Osteoblast (primary cell): ENCODE measurements at regions not wholly inside any gene's neighbourhood (a gene's known extent, or its start where the extent isn't known, plus 50 kb on each side); places are given as distances from the start of the nearest gene placed in this dataset.
A peak's percentile ranks its signal among the peaks of the same experiment; 100 is the strongest.

ENCODE experiments used
- DNase-seq: peaks from one replicate; pipeline ENCODE4 v3.0.0; 2011; ENCODE audit warnings: low spot score, mixed read lengths; ENCODE audit not compliant: insufficient read length; ENCODE audit errors: missing footprints
- H2AFZ ChIP-seq: 2 replicates; pipeline ENCODE4 v1.6.0; 2011; ENCODE audit warnings: mild to moderate bottlenecking, low read length
- H3K27ac ChIP-seq: 2 replicates; pipeline ENCODE4 v1.5.1; 2011; ENCODE audit warnings: mild to moderate bottlenecking, low read depth, low read length, moderate library complexity
- H3K27me3 ChIP-seq: 2 replicates; pipeline ENCODE4 v1.6.0; 2012; ENCODE audit warnings: mild to moderate bottlenecking, control low read depth, inconsistent platforms, low read length, moderate library complexity; ENCODE audit not compliant: insufficient read depth
- H3K36me3 ChIP-seq: 2 replicates; pipeline ENCODE4 v1.5.1; 2011; ENCODE audit warnings: mild to moderate bottlenecking, low read length, control low read depth, moderate library complexity; ENCODE audit not compliant: insufficient read depth
- H3K4me1 ChIP-seq: 2 replicates; pipeline ENCODE4 v1.5.1; 2011; ENCODE audit warnings: mild to moderate bottlenecking, low read length, control low read depth, moderate library complexity; ENCODE audit not compliant: insufficient read depth
- H3K4me2 ChIP-seq: 2 replicates; pipeline ENCODE4 v1.6.0; 2011; ENCODE audit warnings: mild to moderate bottlenecking, low read length; ENCODE audit not compliant: insufficient read depth
- H3K4me3 ChIP-seq: fragments of 200-600 bp; sonication (generic); 3 replicates; pipeline ENCODE4 v1.5.1; 2012; ENCODE audit warnings: mild to moderate bottlenecking, low read length, inconsistent platforms; ENCODE audit not compliant: insufficient read depth
- H3K79me2 ChIP-seq: 2 replicates; pipeline ENCODE4 v1.6.0; 2012; ENCODE audit warnings: mild to moderate bottlenecking, low read length, control low read depth, inconsistent platforms; ENCODE audit not compliant: insufficient read depth
- H3K9me3 ChIP-seq: 2 replicates; pipeline ENCODE4 v1.5.1; 2011; ENCODE audit warnings: low read depth, low read length, control low read depth
- H4K20me1 ChIP-seq: 2 replicates; pipeline ENCODE4 v1.6.0; 2012; ENCODE audit warnings: mild to moderate bottlenecking, low read length, control low read depth; ENCODE audit not compliant: insufficient read depth
- TF ChIP-seq, protein P1 (sequence below): IDR thresholded peaks from 2 replicates; pipeline ENCODE4 v1.5.1; 2011; ENCODE audit warnings: mild to moderate bottlenecking, low read depth, low read length, moderate library complexity; ENCODE audit errors: extremely low read depth

DNA sequence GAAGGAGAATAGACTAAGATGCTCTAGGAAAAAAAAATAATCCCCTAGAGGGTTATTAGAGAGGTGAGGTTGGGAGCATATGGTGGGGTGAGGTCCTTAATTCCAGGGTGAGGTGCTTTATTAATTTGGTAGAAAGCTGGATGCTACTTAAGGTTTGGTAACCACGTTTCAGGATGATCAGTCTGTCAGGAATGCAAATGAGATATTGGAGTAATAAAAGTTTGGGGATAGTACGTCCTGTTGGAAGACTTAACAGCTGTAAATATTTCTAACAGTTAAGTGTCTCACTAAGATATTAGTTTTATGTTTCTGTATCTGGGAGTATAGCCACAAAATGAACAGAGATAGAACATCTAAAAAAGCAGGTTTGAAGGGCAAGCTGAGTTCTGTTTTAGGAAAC, 578.9 kb downstream of the CETN3 start:
- no peak for DNase-seq
- Histone ChIP-seq H2AFZ (no peak overlapping the region), H3K27ac (no peak overlapping the region), H3K4me1 (no peaks in the 10 kb centered on the region), H3K4me2 (no peak overlapping the region), H3K79me2 (no peaks in the 10 kb centered on the region), H3K27me3 (no peaks in the 10 kb centered on the region), H4K20me1 (no peaks in the 10 kb centered on the region), H3K4me3 (no peak overlapping the region), H3K9me3 (no peaks in the 10 kb centered on the region), H3K36me3 (no peaks in the 10 kb centered on the region)
- TF ChIP-seq, protein P1, sequence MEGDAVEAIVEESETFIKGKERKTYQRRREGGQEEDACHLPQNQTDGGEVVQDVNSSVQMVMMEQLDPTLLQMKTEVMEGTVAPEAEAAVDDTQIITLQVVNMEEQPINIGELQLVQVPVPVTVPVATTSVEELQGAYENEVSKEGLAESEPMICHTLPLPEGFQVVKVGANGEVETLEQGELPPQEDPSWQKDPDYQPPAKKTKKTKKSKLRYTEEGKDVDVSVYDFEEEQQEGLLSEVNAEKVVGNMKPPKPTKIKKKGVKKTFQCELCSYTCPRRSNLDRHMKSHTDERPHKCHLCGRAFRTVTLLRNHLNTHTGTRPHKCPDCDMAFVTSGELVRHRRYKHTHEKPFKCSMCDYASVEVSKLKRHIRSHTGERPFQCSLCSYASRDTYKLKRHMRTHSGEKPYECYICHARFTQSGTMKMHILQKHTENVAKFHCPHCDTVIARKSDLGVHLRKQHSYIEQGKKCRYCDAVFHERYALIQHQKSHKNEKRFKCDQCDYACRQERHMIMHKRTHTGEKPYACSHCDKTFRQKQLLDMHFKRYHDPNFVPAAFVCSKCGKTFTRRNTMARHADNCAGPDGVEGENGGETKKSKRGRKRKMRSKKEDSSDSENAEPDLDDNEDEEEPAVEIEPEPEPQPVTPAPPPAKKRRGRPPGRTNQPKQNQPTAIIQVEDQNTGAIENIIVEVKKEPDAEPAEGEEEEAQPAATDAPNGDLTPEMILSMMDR, result no peak

GRCh38 chr5:89827960-89828359, 581.6 kb downstream of the CETN3 start:
- Histone ChIP-seq H2AFZ (no peak overlapping the region), H3K79me2 (no peaks in the 10 kb centered on the region), H3K36me3 (no peaks in the 10 kb centered on the region), H3K4me3 (peak overlapping the region; percentile 43), H3K27me3 (no peaks in the 10 kb centered on the region), H3K9me3 (no peaks in the 10 kb centered on the region), H4K20me1 (no peaks in the 10 kb centered on the region), H3K4me2 (peak overlapping the region; percentile 53), H3K4me1 (no peaks in the 10 kb centered on the region), H3K27ac (no peak overlapping the region)
- DNase-seq, result no peak
- TF ChIP-seq, protein P1, result no peak

DNA sequence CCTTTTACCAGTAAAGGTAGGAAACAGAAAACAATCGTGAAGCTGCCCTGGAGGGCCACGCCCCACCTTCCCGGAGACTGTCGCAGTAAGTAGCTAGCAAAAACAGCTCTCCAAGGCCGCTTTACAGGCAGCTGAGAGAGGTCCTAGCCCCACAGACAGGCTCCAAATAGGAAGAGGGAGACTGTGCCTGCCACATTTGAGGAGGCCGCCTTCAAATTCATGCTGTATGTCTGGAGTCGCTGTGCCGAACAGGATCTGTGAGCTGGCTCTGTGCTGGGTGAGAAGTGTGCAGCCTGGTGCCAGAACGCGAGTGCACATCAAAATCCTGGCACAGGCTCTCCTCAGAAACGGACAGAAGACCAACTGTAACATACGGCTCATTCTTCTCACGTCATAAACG, 582.2 kb downstream of the CETN3 start:
- H3K27ac ChIP-seq, result no peak overlapping the region
- no peaks in the 10 kb centered on the region for H3K4me1 ChIP-seq
- H3K27me3 ChIP-seq, result no peaks in the 10 kb centered on the region
- peak overlapping the region; percentile 68 for H2AFZ ChIP-seq
- DNase-seq, result peak; percentile 34
- H3K79me2 ChIP-seq, result no peaks in the 10 kb centered on the region
- peak overlapping the region; percentile 53 for H3K4me2 ChIP-seq
- H3K4me3 ChIP-seq, result peak overlapping the region; percentile 43
- H3K9me3 ChIP-seq, result no peaks in the 10 kb centered on the region
- H4K20me1 ChIP-seq, result no peaks in the 10 kb centered on the region
- TF ChIP-seq, protein P1, result no peak
- H3K36me3 ChIP-seq, result no peaks in the 10 kb centered on the region

- TF ChIP-seq, protein P1, result no peak
- Histone ChIP-seq H4K20me1 (no peaks in the 10 kb centered on the region), H3K4me3 (no peak overlapping the region), H3K27me3 (no peaks in the 10 kb centered on the region), H3K36me3 (no peaks in the 10 kb centered on the region), H3K4me2 (peak overlapping the region; percentile 53), H3K4me1 (no peaks in the 10 kb centered on the region), H3K27ac (no peak overlapping the region), H3K9me3 (no peaks in the 10 kb centered on the region), H2AFZ (peak overlapping the region; percentile 68), H3K79me2 (no peaks in the 10 kb centered on the region)
- DNase-seq, result no peak
These were observed 582.6 kb downstream of the CETN3 start for GRCh38 chr5:89826938-89827337.
